Nephron progenitor cell (in vitro differentiated cells): ENCODE measurements at regions not wholly inside any gene's neighbourhood (a gene's known extent, or its start where the extent isn't known, plus 50 kb on each side); places are given as distances from the start of the nearest gene placed in this dataset.
"Not testable (repeated sequence)": the region's sequence is repeated elsewhere in the genome, so short reads cannot be mapped to it uniquely, and the experiment has no call there.

Experiments
- DNase-seq: peaks from one replicate; pipeline ENCODE4 v3.0.0; 2021
- H3K27ac Mint-ChIP-seq: 2 replicates; pipeline ENCODE4 v1.8.0; 2021; ENCODE audit warnings: mild to moderate bottlenecking, moderate library complexity, mixed read lengths
- H3K27me3 Mint-ChIP-seq: 2 replicates; pipeline ENCODE4 v1.8.0; 2021; ENCODE audit warnings: mild to moderate bottlenecking, low read depth, mixed read lengths; ENCODE audit not compliant: poor library complexity
- H3K36me3 Mint-ChIP-seq: 2 replicates; pipeline ENCODE4 v1.8.0; 2021; ENCODE audit warnings: low read depth, mixed read lengths
- H3K4me1 Mint-ChIP-seq: 2 replicates; pipeline ENCODE4 v1.8.0; 2021; ENCODE audit warnings: mixed read lengths
- H3K4me3 Mint-ChIP-seq: 2 replicates; pipeline ENCODE4 v1.8.0; 2021; ENCODE audit warnings: mild to moderate bottlenecking, moderate library complexity, mixed read lengths
- H3K9me3 Mint-ChIP-seq: 2 replicates; pipeline ENCODE4 v1.8.0; 2021; ENCODE audit warnings: mild to moderate bottlenecking, moderate library complexity, mixed read lengths
- TF ChIP-seq, protein P1 (sequence below): fragments of 200-600 bp; sonication (generic); IDR thresholded peaks from 2 replicates; pipeline ENCODE4 v1.5.0; 2021; ENCODE audit warnings: antibody characterized with exemption

DNA sequence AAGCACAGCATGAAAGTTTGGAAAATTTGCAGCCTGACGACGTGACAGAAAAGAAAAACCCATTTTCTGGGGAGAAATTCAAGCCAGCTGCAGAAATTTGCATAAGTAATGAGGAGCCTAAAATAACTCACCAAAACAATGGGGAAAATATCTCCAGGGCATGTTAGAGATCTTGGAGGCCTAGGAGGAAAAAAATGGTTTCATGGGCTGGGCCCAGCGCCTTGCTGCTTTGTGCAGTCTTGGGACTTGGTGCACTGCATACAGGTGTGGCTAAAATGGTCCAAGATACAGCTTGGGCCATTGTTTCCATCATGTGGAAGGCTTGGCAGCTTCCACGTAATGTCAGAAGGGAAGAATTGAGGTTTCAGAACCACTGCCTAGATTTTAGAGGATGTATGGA lies 428.5 kb upstream of the FRG2C start:
- TF ChIP-seq, protein P1, sequence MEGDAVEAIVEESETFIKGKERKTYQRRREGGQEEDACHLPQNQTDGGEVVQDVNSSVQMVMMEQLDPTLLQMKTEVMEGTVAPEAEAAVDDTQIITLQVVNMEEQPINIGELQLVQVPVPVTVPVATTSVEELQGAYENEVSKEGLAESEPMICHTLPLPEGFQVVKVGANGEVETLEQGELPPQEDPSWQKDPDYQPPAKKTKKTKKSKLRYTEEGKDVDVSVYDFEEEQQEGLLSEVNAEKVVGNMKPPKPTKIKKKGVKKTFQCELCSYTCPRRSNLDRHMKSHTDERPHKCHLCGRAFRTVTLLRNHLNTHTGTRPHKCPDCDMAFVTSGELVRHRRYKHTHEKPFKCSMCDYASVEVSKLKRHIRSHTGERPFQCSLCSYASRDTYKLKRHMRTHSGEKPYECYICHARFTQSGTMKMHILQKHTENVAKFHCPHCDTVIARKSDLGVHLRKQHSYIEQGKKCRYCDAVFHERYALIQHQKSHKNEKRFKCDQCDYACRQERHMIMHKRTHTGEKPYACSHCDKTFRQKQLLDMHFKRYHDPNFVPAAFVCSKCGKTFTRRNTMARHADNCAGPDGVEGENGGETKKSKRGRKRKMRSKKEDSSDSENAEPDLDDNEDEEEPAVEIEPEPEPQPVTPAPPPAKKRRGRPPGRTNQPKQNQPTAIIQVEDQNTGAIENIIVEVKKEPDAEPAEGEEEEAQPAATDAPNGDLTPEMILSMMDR, result no peak

DNA sequence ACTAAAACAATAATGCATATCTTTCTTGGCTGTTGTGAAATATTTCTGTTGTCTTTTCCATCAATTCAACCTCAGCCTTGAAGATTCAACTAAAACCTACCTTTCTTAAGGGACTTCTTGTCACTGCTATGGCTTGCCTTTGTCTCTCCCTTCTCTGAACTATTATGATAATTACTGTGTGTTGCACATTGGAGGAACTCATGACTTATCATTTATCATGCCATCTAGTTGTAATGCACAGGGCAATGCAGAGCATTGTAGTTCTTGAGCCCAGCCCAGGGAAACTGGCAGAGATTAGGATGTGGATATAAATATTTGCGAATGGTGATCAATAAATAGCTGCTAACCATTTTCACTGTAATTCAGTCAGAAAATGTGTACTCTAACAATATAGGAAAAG lies 427.1 kb upstream of the FRG2C start:
- Mint-ChIP-seq H3K27me3 (peaks cover 13% of the 10 kb centered on the region), H3K4me1 (no peaks in the 10 kb centered on the region), H3K4me3 (no peak overlapping the region), H3K27ac (no peak overlapping the region), H3K36me3 (no peaks in the 10 kb centered on the region), H3K9me3 (no peaks in the 10 kb centered on the region)
- TF ChIP-seq, protein P1, result no peak
- DNase-seq, result no peak

More for the DNA sequence above, 428.5 kb upstream of the FRG2C start:
- H3K9me3 Mint-ChIP-seq, result no peaks in the 10 kb centered on the region
- H3K27me3 Mint-ChIP-seq, result peaks cover 13% of the 10 kb centered on the region
- H3K27ac Mint-ChIP-seq, result no peak overlapping the region
- no peak for DNase-seq
- no peaks in the 10 kb centered on the region for H3K4me1 Mint-ChIP-seq
- no peaks in the 10 kb centered on the region for H3K36me3 Mint-ChIP-seq
- no peak overlapping the region for H3K4me3 Mint-ChIP-seq

DNA sequence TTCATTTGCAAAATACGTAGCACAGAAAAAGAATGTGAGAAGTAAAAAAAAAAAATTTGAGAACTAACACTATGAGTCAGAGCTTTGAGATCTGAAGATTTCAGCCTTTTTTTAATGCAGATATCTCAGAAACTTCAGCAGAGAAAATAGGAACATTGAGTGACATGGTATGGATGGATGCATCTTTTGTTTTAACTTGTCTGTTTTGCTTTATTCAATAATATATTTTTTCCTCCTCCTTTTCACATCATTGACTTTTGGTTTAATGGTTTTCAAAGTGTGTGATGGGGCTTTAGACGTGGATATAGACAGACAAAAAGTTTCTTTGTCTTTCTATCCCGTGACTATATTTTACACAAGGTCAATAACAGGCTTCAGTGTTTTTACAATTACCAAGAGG lies 426.7 kb upstream of the FRG2C start:
- DNase-seq, result no peak
- Mint-ChIP-seq H3K27ac (no peak overlapping the region), H3K4me3 (no peak overlapping the region), H3K27me3 (peaks cover 13% of the 10 kb centered on the region), H3K36me3 (no peaks in the 10 kb centered on the region), H3K4me1 (no peaks in the 10 kb centered on the region), H3K9me3 (no peaks in the 10 kb centered on the region)
- TF ChIP-seq, protein P1, result no peak

DNA sequence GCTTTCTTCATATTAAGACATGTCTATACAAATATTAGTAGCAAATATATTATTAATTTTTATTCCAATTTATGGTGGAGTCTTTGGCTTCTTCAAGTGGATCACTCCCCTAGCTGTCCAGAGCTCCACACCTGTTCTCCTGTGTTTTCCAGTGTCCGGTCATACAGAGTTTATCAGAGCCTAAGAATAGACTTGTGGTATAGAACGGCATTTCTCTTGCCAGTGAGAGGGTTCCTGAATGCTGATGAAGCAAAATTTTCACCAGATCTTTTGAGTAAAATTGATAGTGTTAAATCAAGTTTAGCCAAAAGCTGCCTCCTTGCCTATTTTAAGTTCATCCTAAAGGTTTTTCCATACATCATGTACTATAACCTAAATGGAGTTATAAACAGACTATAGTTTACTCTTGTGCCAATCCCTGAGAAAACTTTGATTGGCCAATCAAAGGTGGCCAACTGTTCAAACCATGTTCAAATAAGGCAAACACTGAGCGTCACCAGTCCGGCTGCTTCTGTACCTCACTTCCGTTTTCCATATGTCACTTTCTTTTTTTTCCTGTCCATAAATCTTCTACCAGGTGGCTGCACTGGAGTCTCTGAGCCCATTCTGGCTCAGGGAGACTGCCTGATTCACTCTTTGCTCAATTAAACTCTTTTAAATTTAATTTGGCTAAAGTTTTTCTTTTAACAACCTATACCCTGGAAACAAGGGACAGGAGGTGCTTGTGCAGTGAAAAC lies 422.7 kb upstream of the FRG2C start:
- not testable (repeated sequence) for H3K4me3 Mint-ChIP-seq, H3K4me1 Mint-ChIP-seq, H3K27me3 Mint-ChIP-seq, H3K9me3 Mint-ChIP-seq, H3K27ac Mint-ChIP-seq, DNase-seq, H3K36me3 Mint-ChIP-seq

DNA sequence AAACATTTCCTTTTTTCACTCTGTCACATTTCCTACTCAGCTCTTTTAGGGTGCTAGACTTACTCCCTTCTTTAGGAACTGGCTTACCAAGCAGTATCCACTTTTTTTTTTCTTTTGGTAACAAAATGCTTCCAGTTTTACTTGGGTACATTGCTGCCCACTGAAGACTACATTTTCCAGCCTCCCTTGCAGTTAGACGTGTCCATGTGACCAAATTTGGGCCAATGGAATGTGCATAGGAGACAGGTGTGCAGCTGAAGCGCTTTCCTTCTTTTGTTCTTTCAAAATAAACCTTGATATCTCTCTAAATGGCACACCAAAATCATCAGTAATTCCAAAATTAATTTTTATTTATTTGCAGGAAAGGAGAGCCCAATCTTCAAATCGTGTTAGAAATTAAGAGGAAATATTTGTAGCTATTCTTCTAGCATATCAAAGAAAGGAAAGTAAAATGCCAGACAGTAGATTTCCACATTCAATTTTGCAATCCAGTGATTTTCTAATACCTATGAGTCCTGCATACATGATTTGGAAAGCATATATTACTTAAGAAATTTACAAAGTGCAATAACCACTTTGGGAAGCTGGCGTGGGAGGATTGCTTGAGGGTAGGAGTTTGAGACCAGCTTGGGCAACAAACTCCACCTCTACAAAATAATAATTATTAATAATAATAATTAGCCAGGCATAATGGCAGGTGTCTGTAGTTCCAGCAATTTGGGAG lies 422.0 kb upstream of the FRG2C start:
- no peaks in the 10 kb centered on the region for H3K27me3 Mint-ChIP-seq
- H3K9me3 Mint-ChIP-seq, result no peaks in the 10 kb centered on the region
- H3K36me3 Mint-ChIP-seq, result no peaks in the 10 kb centered on the region
- H3K27ac Mint-ChIP-seq, result no peak overlapping the region
- no peak for DNase-seq
- TF ChIP-seq, protein P1, result no peak
- H3K4me1 Mint-ChIP-seq, result no peaks in the 10 kb centered on the region
- H3K4me3 Mint-ChIP-seq, result no peak overlapping the region

DNA sequence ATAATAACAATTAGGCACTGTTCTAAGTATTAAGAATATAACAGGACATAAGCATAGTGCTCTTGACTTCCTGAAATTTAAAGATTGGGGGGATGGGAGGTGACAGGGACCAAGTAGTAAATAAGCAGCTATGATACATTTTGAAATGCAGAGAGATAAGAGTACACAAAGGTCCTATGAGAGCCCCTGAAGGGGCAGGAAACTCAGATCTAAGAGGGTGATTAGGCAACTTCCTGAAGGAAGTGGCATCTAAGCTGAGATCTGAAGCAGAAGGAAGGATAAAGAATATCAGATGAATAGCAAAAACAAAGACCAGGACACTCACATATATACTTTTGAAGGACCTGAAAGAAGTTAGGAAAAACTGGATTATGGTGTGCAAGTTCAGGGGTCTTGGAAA lies 415.2 kb upstream of the FRG2C start:
- TF ChIP-seq, protein P1, result no peak
- no peaks in the 10 kb centered on the region for H3K9me3 Mint-ChIP-seq
- H3K27ac Mint-ChIP-seq, result no peak overlapping the region
- H3K36me3 Mint-ChIP-seq, result no peaks in the 10 kb centered on the region
- no peak overlapping the region for H3K4me3 Mint-ChIP-seq
- no peak for DNase-seq
- H3K4me1 Mint-ChIP-seq, result no peaks in the 10 kb centered on the region
- no peaks in the 10 kb centered on the region for H3K27me3 Mint-ChIP-seq
